ENCODE measurements at regions not wholly inside any gene's neighbourhood (a gene's known extent, or its start where the extent isn't known, plus 50 kb on each side); places are given as distances from the start of the nearest gene placed in this dataset.

DNA sequence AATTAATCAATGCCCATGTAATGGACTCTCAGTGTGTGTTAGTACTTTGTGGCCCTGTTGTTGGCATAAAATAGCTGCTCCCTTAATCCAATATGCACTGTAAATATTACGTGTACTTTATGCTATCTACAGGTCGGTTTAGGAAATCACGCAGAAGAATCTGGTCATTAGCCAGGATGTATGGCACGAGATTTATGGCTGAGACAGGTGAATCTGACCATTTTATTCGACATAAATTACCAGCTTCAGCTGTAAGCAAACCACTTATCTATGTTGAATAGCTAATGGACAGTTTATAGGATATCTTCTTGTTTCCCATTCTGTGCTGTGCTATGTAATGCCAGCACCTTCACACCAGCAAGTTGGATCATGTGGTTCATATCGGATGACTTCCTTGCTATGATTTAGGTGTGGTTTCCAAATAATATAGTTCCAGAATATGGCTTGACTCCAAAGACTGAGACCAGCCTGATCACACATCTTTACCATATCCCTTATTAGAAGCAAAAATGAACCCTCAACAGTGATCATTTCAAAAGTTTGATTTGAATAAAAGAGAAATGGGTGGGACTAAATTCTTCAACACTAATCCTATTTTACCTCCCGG is 301.4 kb downstream of the AHR start:
- TF ChIP-seq, protein P1, sequence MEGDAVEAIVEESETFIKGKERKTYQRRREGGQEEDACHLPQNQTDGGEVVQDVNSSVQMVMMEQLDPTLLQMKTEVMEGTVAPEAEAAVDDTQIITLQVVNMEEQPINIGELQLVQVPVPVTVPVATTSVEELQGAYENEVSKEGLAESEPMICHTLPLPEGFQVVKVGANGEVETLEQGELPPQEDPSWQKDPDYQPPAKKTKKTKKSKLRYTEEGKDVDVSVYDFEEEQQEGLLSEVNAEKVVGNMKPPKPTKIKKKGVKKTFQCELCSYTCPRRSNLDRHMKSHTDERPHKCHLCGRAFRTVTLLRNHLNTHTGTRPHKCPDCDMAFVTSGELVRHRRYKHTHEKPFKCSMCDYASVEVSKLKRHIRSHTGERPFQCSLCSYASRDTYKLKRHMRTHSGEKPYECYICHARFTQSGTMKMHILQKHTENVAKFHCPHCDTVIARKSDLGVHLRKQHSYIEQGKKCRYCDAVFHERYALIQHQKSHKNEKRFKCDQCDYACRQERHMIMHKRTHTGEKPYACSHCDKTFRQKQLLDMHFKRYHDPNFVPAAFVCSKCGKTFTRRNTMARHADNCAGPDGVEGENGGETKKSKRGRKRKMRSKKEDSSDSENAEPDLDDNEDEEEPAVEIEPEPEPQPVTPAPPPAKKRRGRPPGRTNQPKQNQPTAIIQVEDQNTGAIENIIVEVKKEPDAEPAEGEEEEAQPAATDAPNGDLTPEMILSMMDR (IDR thresholded peaks at IDR 0.05; ENCODE audit: low read depth, low read length), result no peak
- TF ChIP-seq MYC (IDR thresholded peaks at IDR 0.05; ENCODE audit: low read depth, low read length), result no peak

Data from NB4 (cell line).